GM23338 (cell line): ENCODE measurements at regions not wholly inside any gene's neighbourhood (a gene's known extent, or its start where the extent isn't known, plus 50 kb on each side); places are given as distances from the start of the nearest gene placed in this dataset.

Experiments
- ATAC-seq: fragments of 200-7000 bp; cut with Tn5 transposase; 3 replicates; pipeline ENCODE4 v1.9.1; 2020
- DNase-seq: peaks from one replicate; pipeline ENCODE4 v3.0.0-alpha.2; 2015; ENCODE audit warnings: low spot score
- H2AFZ ChIP-seq: fragments of 200-600 bp; sonication (generic); 2 replicates; pipeline ENCODE4 v1.8.0; 2016; ENCODE audit warnings: antibody characterized with exemption, mild to moderate bottlenecking, moderate library complexity
- H3F3A ChIP-seq: fragments of 200-600 bp; sonication (generic); replicated peaks from 2 replicates; pipeline ENCODE4 v1.8.0; 2017; ENCODE audit warnings: antibody characterized with exemption, mixed run types, low read depth
- H3K27ac ChIP-seq: fragments of 200-600 bp; sonication (generic); 2 replicates; pipeline ENCODE4 v1.6.1; 2016; ENCODE audit warnings: low read depth
- H3K27me3 ChIP-seq: fragments of 200-600 bp; sonication (generic); 2 replicates; pipeline ENCODE4 v1.8.0; 2016; ENCODE audit warnings: mild to moderate bottlenecking, mixed run types, moderate library complexity; ENCODE audit not compliant: insufficient read depth
- H3K36me3 ChIP-seq: fragments of 200-600 bp; sonication (generic); 2 replicates; pipeline ENCODE4 v1.8.0; 2016; ENCODE audit warnings: mild to moderate bottlenecking; ENCODE audit not compliant: insufficient read depth
- H3K4me1 ChIP-seq: fragments of 200-600 bp; sonication (generic); 2 replicates; pipeline ENCODE4 v1.8.0; 2016; ENCODE audit warnings: mild to moderate bottlenecking, moderate library complexity; ENCODE audit not compliant: insufficient read depth
- H3K4me2 ChIP-seq: fragments of 200-600 bp; sonication (generic); 2 replicates; pipeline ENCODE4 v1.7.1; 2017; ENCODE audit warnings: mixed run types
- H3K4me3 ChIP-seq: fragments of 200-600 bp; sonication (generic); 2 replicates; pipeline ENCODE4 v1.6.1; 2016; ENCODE audit warnings: mixed run types
- H3K79me2 ChIP-seq: fragments of 200-600 bp; sonication (generic); replicated peaks from 2 replicates; pipeline ENCODE4 v1.8.0; 2017; ENCODE audit warnings: mild to moderate bottlenecking; ENCODE audit not compliant: insufficient read depth
- H3K9me2 ChIP-seq: fragments of 200-600 bp; sonication (generic); 2 replicates; pipeline ENCODE4 v1.8.0; 2017; ENCODE audit not compliant: insufficient read depth
- H4K20me1 ChIP-seq: fragments of 200-600 bp; sonication (generic); replicated peaks from 2 replicates; pipeline ENCODE4 v1.8.0; 2017; ENCODE audit warnings: mild to moderate bottlenecking; ENCODE audit not compliant: insufficient read depth
- H3K27ac Mint-ChIP-seq: 2 replicates; pipeline ENCODE4 v1.8.0; 2020; ENCODE audit warnings: inconsistent platforms, mild to moderate bottlenecking, moderate library complexity, mixed read lengths
- H3K27me3 Mint-ChIP-seq: 3 replicates; pipeline ENCODE4 v1.8.0; 2022; ENCODE audit warnings: low read depth, mild to moderate bottlenecking, moderate library complexity, mixed read lengths, inconsistent platforms; ENCODE audit not compliant: insufficient read depth, poor library complexity
- H3K36me3 Mint-ChIP-seq: 3 replicates; pipeline ENCODE4 v1.8.0; 2021; ENCODE audit warnings: low read depth, mild to moderate bottlenecking, inconsistent platforms, moderate library complexity, mixed read lengths
- H3K4me1 Mint-ChIP-seq: 3 replicates; pipeline ENCODE4 v1.8.0; 2020; ENCODE audit warnings: mild to moderate bottlenecking, inconsistent platforms, mixed read lengths
- H3K4me3 Mint-ChIP-seq: 3 replicates; pipeline ENCODE4 v1.8.0; 2021; ENCODE audit warnings: moderate library complexity, mild to moderate bottlenecking, inconsistent platforms, mixed read lengths
- H3K9me3 Mint-ChIP-seq: 3 replicates; pipeline ENCODE4 v1.8.0; 2020; ENCODE audit warnings: moderate library complexity, mild to moderate bottlenecking, inconsistent platforms, mixed read lengths
- CREB1 ChIP-seq: fragments of 250-450 bp; sonication (Bioruptor Pico); IDR thresholded peaks from 2 replicates; pipeline ENCODE4 v1.5.0; 2020; ENCODE audit warnings: low read depth, mild to moderate bottlenecking, moderate library complexity
- CTCF ChIP-seq, 2 experiments: fragments of 200-600 bp in 1 of 2; sonication (generic) in 1 of 2; conservative IDR thresholded peaks; 2 replicates each; pipeline versions ENCODE4 v1.5.1 to v1.6.1; 2016 to 2017; ENCODE audit warnings: antibody characterized with exemption in 2 of 2, low read depth in 2 of 2, mild to moderate bottlenecking in 2 of 2, moderate library complexity in 1 of 2
- ETS1 ChIP-seq: IDR thresholded peaks from 2 replicates; pipeline ENCODE4 v1.6.1; 2016; ENCODE audit warnings: antibody characterized with exemption
- EZH2phosphoT487 ChIP-seq: fragments of 200-600 bp; sonication (generic); IDR thresholded peaks from one replicate; pipeline ENCODE4 v1.8.1; 2018; ENCODE audit warnings: antibody characterized with exemption; ENCODE audit not compliant: unreplicated experiment
- NANOG ChIP-seq: IDR thresholded peaks from 2 replicates; pipeline ENCODE4 v1.6.1; 2016; ENCODE audit warnings: antibody characterized with exemption, borderline replicate concordance
- POLR2AphosphoS5 ChIP-seq: IDR thresholded peaks from 2 replicates; pipeline ENCODE4 v1.6.1; 2016; ENCODE audit warnings: antibody characterized with exemption, low read depth
- REST ChIP-seq: IDR thresholded peaks from one replicate; pipeline ENCODE4 v1.6.1; 2018; ENCODE audit warnings: antibody characterized with exemption; ENCODE audit not compliant: unreplicated experiment
- ZNF331 ChIP-seq: fragments of 250-450 bp; sonication (Bioruptor Pico); IDR thresholded peaks from 2 replicates; pipeline ENCODE4 v1.5.0; 2020; ENCODE audit warnings: low read depth, mild to moderate bottlenecking, moderate library complexity
- ZNF462 ChIP-seq: fragments of 250-450 bp; sonication (Bioruptor Pico); IDR thresholded peaks from 2 replicates; pipeline ENCODE4 v1.5.0; 2020; ENCODE audit warnings: mild to moderate bottlenecking, moderate library complexity

- Mint-ChIP-seq H3K4me1 (no peaks in the 10 kb centered on the region), H3K27ac (no peak overlapping the region), H3K36me3 (no peaks in the 10 kb centered on the region), H3K27me3 (peaks cover 3% of the 10 kb centered on the region), H3K4me3 (no peak overlapping the region), H3K9me3 (peaks cover 3% of the 10 kb centered on the region; the same call in 1 of the 3 replicates)
- ATAC-seq: no peak
- H3K27me3 ChIP-seq: no peaks in the 10 kb centered on the region
- no peak for DNase-seq
- no peaks in the 10 kb centered on the region for H3F3A ChIP-seq
- no peak overlapping the region for H3K4me3 ChIP-seq
- TF ChIP-seq CREB1 (CRISPR knock-in tag) (no peak), ZNF462 (CRISPR knock-in tag) (no peak), CTCF (conservative IDR thresholded peaks at IDR 0.05; ENCODE audit: low read depth in 2 of 2) (no peak), ZNF331 (CRISPR knock-in tag) (no peak), ETS1 (no peak), POLR2AphosphoS5 (no peak), REST (no peak), EZH2phosphoT487 (no peak), NANOG (no peak)
- H3K9me2 ChIP-seq: peaks cover 16% of the 10 kb centered on the region
- H3K4me1 ChIP-seq: no peaks in the 10 kb centered on the region
- no peak overlapping the region for H2AFZ ChIP-seq
- H3K27ac ChIP-seq: no peak overlapping the region
- no peaks in the 10 kb centered on the region for H3K36me3 ChIP-seq
- no peaks in the 10 kb centered on the region for H4K20me1 ChIP-seq
- no peak overlapping the region for H3K4me2 ChIP-seq
- no peaks in the 10 kb centered on the region for H3K79me2 ChIP-seq
Observed at GRCh38 chr16:48978501-48978900, 303.1 kb downstream of the CBLN1 start.
